Right lobe of liver (tissue), 4 donors: ENCODE measurements at regions not wholly inside any gene's neighbourhood (a gene's known extent, or its start where the extent isn't known, plus 50 kb on each side); places are given as distances from the start of the nearest gene placed in this dataset.

Experiments used
- POLR2A ChIP-seq: fragments of 450-650 bp; IDR thresholded peaks from one replicate; pipeline ENCODE4 v1.6.1; 2017; ENCODE audit warnings: antibody characterized with exemption, mild to moderate bottlenecking
- TF ChIP-seq, protein P1 (sequence below), 4 donors: fragments of 200-600 bp in 3 of 4; fragments of 450-650 bp in 1 of 4; IDR thresholded peaks; one replicate each; pipeline versions ENCODE4 v1.5.1 to v1.8.0; 2016 to 2022; ENCODE audit warnings: antibody characterized with exemption in 4 of 4, mild to moderate bottlenecking in 2 of 4
- donor health status: DM: no; HTN: no; CAD: no.
- donor health status: DM: no; HTN: no; CAD: no.
- donor health status: DM: no; HTN: yes; CAD: no.

DNA sequence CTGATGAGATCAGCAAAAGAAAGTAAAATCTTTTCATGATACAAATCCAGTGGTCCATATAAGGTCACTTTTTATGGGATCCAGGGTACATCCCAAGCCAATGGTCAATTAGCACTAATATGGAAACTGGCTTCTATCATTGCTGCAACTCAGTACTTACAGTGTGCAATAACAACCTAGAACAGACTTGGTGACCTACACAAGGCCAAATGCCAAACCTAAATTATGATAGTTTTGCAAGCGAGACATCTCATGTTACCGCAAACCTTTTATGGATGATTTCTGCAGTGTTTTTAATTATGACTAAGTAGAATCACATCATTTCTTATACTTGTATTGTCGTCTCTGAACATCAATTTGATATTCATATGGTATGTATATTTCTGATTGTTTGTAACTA, 583.5 kb upstream of the SEMA3D start:
- TF ChIP-seq, protein P1, sequence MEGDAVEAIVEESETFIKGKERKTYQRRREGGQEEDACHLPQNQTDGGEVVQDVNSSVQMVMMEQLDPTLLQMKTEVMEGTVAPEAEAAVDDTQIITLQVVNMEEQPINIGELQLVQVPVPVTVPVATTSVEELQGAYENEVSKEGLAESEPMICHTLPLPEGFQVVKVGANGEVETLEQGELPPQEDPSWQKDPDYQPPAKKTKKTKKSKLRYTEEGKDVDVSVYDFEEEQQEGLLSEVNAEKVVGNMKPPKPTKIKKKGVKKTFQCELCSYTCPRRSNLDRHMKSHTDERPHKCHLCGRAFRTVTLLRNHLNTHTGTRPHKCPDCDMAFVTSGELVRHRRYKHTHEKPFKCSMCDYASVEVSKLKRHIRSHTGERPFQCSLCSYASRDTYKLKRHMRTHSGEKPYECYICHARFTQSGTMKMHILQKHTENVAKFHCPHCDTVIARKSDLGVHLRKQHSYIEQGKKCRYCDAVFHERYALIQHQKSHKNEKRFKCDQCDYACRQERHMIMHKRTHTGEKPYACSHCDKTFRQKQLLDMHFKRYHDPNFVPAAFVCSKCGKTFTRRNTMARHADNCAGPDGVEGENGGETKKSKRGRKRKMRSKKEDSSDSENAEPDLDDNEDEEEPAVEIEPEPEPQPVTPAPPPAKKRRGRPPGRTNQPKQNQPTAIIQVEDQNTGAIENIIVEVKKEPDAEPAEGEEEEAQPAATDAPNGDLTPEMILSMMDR (IDR thresholded peaks at IDR 0.05) = no peak
- TF ChIP-seq POLR2A = no peak
